NCI-H524 (cell line): ENCODE measurements at regions not wholly inside any gene's neighbourhood (a gene's known extent, or its start where the extent isn't known, plus 50 kb on each side); places are given as distances from the start of the nearest gene placed in this dataset.

Experiments
- DNase-seq, 2 experiments: peaks; one replicate each; lab custom pipeline; 2025; lab: John Stamatoyannopoulos, UW

DNA sequence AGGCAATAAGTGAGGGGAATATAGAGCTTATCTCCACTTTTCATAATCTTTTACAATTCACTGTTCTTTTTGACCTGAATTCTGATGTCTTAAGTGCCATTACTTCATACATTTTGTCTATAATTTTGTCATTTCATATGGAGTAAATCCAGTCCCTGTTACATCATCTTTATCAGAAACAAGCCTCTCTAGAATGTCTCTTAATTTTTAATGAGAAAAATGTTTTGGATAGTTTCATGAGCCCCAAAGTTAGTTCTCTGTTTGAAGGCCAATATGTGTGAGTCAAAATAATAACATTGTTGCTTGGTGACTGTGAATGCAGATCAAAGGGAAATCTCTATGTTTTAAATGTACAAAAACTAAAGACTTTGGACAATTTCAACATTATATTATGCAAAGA is 329.6 kb upstream of the ARRDC3 start:
- DNase-seq: no peak

- no peak for DNase-seq
Observed at GRCh38 chr5:91707521-91707841, 324.4 kb upstream of the ARRDC3 start.

DNA sequence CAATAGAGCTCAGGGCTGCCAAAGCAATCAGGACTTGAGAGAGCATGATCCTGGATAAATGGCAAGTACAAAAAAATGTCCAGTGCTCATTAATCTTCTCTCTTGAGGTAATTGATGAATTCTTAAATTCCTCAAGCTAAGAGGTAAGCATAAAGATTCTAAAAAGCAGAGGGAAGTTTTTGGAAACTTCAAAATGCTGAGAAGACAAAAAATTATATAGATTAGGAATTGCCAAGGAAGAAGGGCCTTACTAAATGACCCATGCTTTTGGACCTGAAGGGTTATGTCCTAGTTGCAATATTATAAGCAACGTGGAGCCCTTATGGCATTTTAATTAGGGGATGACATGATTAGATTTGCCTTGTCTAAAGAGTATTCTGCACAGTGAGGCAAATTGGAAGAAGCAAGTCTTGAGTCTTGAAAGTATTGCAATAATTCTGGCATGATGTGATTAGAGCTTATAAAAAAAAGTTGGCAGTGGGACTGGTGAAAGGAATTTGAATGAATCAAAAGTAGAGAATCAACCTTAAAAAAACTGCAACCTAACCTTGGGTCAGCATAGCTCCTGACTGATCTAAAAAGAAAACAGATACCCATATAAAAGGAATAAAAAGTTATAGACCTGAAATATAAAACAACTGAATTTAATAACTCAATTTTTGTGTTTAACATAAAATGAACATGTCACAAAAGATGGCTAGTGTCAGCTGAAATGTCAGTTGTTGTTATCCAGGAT is 323.8 kb upstream of the ARRDC3 start:
- DNase-seq: no peak

DNA sequence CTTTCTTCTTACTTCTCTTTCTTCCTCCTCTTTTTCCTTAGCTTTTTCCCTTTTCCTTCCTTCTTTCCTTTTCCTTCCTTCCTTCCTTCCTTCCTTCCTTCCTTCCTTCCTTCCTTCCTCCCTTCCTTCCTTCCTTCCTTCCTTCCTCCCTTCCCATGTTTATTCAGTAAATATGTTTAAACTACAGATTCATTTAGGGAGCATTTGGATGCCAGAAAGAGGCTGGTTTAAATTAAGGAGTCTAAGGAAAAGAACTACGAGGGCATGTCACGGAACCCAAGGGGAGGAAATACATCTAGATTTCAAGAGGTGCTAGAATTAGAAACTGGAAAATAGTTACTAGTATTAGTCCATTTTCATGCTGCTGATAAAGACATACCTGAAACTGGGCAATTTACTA is 320.0 kb upstream of the ARRDC3 start:
- no peak for DNase-seq

DNA sequence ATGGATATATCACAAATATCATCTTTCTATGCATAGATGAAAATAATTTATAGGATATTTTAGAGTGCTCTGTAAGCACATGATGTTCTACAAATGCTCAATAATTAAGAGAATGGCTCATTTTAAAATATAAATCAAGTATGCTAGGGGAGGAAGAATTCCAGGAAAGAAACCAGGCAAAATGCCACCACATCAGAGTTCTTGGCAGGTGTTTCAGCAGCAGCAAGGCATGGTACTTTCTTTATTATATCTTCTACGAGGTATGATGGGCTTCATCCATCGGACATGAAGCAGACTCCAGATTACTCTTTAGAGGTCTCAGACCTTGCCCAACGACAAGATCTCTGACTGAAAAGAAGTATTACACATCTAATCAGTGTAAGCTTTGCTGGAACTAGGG is 316.3 kb upstream of the ARRDC3 start:
- DNase-seq: no peak

- DNase-seq: no peak
Observed at GRCh38 chr5:91691592-91691991, 308.5 kb upstream of the ARRDC3 start.

GRCh38 chr5:91690921-91691320 is 307.8 kb upstream of the ARRDC3 start:
- DNase-seq: no peak

DNA sequence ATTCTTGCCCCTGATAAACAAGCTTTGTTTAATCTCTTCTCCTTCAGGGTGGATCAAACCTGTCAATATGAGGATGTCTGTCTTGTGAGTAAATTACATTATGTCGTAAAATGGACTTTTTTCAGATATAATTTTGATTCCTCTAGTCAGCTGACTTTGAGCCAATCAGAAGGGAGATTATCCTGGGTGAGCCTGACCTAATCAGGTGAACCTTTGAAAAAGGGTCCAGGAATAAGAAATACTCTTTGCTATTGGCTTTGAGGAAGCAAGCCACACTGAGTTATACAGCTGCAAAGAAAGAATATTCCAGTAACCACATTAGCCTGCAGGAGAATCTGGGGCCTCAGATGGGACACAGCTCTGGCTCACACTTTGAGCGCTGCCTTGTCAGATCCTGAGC is 304.3 kb upstream of the ARRDC3 start:
- no peak for DNase-seq

DNA sequence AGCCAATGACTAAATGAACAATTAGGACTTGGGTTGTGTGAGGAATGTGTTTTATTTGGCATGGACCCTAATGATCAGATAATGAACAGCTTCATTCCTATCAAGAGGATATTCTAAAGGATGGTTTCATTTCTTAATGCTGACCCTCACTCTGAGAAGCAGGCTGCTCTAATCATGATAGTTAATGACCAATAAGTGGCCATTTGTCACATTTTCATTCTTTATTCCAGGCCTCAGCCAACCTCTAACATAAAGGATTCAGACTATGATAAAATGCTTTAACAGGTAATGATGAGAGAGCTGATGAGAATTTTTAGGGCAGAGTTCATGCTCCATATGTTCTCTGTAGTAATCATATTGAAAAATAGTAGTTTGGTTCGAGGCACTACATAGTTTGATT is 301.5 kb upstream of the ARRDC3 start:
- no peak for DNase-seq

GRCh38 chr5:91670563-91670962 is 287.4 kb upstream of the ARRDC3 start:
- peak in 1 of 2 experiments; percentile 23 for DNase-seq

DNA sequence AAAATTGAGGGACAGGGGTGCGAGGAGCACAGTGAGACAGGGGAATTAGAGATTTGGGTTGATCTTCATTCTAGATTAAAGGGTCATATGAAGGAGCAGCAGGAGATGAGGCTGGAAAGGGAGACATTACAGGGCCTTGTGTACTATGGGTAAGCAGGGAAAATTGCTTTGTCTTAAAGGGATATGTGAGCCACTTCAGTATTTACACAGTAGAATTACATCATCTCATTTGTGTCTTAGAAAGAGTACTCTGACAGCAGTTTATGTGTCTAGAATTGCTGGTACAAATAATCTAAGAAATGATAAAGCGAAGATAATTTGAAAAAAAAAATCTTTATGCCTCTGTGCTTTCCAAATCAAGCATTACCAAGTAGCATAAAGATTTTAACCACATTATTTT is 287.0 kb upstream of the ARRDC3 start:
- DNase-seq: no peak

- no peak for DNase-seq
Observed at GRCh38 chr5:91668261-91668660, 285.1 kb upstream of the ARRDC3 start.

GRCh38 chr5:91652678-91653077 is 269.6 kb upstream of the ARRDC3 start:
- no peak for DNase-seq

- no peak for DNase-seq
Observed at GRCh38 chr5:91651704-91652103, 268.6 kb upstream of the ARRDC3 start.

GRCh38 chr5:91645347-91645746 is 262.2 kb upstream of the ARRDC3 start:
- DNase-seq: no peak

GRCh38 chr5:91643797-91644196 is 260.7 kb upstream of the ARRDC3 start:
- DNase-seq: no peak

DNA sequence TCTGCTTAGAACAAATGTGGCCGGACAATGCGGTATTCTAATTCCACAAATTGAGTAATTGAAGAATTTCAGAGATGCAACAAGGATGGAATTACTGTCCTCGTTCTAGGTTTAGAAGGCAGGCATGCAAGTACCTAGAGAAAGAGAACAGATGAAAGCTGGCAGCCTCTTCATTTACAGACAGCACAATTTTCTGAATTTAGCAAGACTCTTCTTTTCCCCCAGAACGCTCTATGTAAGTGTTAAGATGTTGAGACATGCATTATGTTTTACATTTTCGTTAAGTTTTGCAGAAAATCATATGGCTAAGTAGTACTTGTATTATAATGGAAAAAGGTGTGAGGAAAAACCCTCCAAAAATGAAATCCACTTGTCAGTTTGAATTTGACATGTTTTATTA is 259.5 kb upstream of the ARRDC3 start:
- DNase-seq: no peak

GRCh38 chr5:91641730-91642350 is 258.7 kb upstream of the ARRDC3 start:
- DNase-seq: peak; percentile 39 to 70

GRCh38 chr5:91639744-91640143 is 256.6 kb upstream of the ARRDC3 start:
- no peak for DNase-seq

DNA sequence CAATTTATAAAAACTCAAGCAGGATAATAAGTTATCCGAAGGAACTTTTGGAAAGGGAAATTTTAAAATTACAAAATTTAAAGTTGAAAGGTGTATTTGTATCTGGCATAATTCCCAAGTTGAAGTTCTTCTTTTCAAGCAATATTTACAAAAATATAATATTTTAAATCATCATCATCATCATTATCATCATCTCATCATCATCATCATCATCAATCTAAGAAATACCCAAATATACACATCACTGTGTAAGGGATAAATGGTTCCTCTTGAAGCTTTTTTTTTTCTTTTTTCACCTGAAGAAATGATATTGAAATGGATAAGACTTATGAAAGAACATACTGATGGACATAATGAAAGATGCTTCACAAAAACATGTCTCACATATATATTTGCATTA is 254.9 kb upstream of the ARRDC3 start:
- no peak for DNase-seq

GRCh38 chr5:91635950-91636734 is 253.0 kb upstream of the ARRDC3 start:
- DNase-seq: peak; percentile 18 to 66

DNA sequence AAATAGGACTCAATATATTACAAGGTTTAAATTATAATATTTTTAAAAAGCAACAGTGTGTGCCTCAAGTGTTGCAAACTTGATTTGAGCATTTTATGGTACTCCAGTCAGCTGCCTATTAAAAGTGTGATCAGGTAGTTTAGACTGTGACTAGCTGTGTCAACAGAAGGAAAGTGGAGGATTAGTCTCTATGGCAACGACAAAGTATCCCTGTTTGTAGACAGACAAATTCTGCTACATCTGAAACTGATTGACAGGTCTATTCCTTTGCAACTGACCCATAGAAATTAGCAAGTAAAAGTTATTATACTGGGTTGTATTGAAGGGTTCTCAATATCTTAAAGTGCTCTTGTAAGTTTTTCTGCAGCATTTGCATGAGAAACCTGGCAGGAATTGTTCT is 249.8 kb upstream of the ARRDC3 start:
- DNase-seq: peak; percentile 39 to 86

DNA sequence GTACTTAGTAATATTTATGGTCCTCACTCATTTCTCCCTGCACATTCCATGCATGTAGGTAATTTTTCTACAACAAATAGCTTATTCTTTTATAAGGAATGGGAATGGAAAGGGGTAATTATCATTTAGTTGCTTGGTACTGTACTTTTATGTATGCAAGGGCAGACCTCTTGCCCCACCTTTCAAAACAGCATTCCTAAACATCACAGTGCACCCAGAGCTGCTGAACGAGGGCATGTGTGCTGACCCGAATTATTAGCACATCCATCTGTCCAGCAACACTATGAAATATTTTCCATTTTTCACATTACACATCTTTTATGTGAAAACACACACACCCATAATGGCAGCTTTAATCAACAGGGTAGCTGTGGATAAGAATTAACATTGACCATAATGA is 228.6 kb upstream of the ARRDC3 start:
- no peak for DNase-seq
